Stimulated activated naive CD8-positive, alpha-beta T cell treated with anti-CD3 and anti-CD28 coated beads, Interleukin-15, amount 100 ng/mL, for 72 hours (primary cell): ENCODE measurements at regions not wholly inside any gene's neighbourhood (a gene's known extent, or its start where the extent isn't known, plus 50 kb on each side); places are given as distances from the start of the nearest gene placed in this dataset.
"Not testable (repeated sequence)": the region's sequence is repeated elsewhere in the genome, so short reads cannot be mapped to it uniquely, and the experiment has no call there.

Experiments used
- ATAC-seq: fragments of 150-1000 bp; cut with Tn5 transposase; 2 replicates; pipeline ENCODE4 v1.10.0; 2021; ENCODE audit warnings: mild to moderate bottlenecking, moderate library complexity
- DNase-seq, 2 donors: peaks; one replicate each; pipeline ENCODE4 v3.0.0; 2021 to 2022
- H3K27ac Mint-ChIP-seq, 2 donors: one replicate each; pipeline ENCODE4 v1.8.0; 2022; ENCODE audit warnings: mild to moderate bottlenecking in 2 of 2, mixed read lengths in 2 of 2, moderate library complexity in 2 of 2
- H3K27me3 Mint-ChIP-seq: one replicate; pipeline ENCODE4 v1.8.0; 2022; ENCODE audit warnings: mixed read lengths
- H3K4me1 Mint-ChIP-seq: one replicate; pipeline ENCODE4 v1.8.0; 2022; ENCODE audit warnings: mild to moderate bottlenecking, mixed read lengths
- H3K4me3 Mint-ChIP-seq, 2 donors: one replicate each; pipeline ENCODE4 v1.8.0; 2022; ENCODE audit warnings: mild to moderate bottlenecking in 2 of 2, mixed read lengths in 2 of 2, moderate library complexity in 1 of 2
- H3K9me3 Mint-ChIP-seq, 2 donors: one replicate each; pipeline ENCODE4 v1.8.0; 2022; ENCODE audit warnings: mixed read lengths in 2 of 2

DNA sequence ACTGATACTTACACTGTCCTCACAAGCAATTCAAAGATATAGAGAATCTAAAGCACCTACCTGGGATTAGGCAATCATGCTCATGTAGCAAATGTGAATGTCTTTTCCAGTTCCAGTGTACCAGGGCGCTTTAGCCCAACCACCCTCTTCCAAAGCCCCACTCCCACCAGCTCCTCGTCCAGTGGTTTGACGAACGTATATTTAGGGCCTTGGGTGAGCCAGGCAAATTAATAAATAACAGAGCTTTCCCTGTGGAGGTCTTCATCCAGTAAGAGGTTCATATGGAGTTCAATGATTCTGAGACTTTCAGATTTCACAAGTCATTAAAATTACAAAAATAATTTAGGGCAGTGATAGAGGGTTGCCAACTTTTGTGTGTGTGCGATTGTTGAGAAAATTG is 162.3 kb upstream of the C2CD4B start:
- ATAC-seq, result no peak
- no peaks in the 10 kb centered on the region for H3K9me3 Mint-ChIP-seq
- H3K4me3 Mint-ChIP-seq, result no peak overlapping the region
- H3K4me1 Mint-ChIP-seq, result no peaks in the 10 kb centered on the region
- DNase-seq, result no peak
- no peaks in the 10 kb centered on the region for H3K27me3 Mint-ChIP-seq
- H3K27ac Mint-ChIP-seq, result no peak overlapping the region

DNA sequence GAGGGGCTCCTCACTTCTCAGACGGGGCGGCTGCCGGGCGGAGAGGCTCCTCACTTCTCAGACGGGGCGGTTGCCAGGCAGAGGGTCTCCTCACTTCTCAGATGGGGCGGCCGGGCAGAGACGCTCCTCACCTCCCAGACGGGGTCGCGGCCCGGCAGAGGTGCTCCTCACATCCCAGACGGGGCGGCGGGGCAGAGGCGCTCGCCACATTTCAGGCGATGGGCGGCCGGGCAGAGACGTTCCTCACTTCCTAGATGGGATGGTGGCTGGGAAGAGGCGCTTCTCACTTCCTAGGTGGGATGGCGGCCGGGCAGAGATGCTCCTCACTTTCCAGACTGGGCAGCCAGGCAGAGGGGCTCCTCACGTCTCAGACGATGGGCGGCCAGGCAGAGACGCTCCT is 167.4 kb upstream of the C2CD4B start:
- not testable (repeated sequence) for H3K9me3 Mint-ChIP-seq, H3K4me1 Mint-ChIP-seq, H3K27me3 Mint-ChIP-seq, DNase-seq, H3K27ac Mint-ChIP-seq, H3K4me3 Mint-ChIP-seq, ATAC-seq

DNA sequence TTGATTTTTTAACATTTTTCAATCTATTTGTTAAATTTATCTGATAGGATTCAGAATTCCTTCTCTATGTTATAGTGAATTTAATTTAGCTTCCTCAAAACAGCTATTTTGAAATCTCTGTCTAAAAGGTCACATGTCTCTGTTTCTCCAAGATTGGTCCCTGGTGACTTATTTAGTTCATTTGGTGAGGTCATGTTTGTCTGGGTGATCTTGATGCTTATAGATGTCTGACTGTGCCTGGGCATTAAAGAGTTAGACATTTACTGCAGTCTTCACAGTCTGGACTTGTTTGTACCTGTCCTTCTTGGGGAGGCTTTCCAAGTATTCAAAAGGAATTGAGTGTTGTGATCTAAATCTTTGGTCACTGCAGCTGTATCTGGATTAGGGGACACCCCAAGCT is 169.5 kb upstream of the C2CD4B start:
- no peaks in the 10 kb centered on the region for H3K9me3 Mint-ChIP-seq
- no peaks in the 10 kb centered on the region for H3K27me3 Mint-ChIP-seq
- H3K27ac Mint-ChIP-seq, result no peak overlapping the region
- DNase-seq (no peak), ATAC-seq (no peak)
- H3K4me1 Mint-ChIP-seq, result no peaks in the 10 kb centered on the region
- no peak overlapping the region for H3K4me3 Mint-ChIP-seq

DNA sequence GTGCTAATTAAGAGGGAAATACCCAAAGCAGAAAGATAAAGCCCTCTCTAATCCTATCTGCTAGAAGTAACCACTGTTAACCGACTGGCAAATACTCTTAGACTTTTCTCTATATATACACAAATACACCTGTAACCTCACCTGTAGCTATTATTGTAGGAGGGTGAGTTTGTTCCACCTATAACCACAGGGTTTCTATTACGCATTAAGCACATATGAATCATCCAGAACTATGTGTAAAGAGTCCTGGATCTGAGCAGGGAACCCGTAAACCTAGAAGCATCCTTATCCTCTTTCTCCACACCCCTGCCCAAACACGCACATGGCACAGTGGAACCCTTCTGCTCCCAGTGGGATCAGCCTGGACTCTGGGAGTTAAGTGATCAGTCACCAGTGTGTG is 172.8 kb upstream of the C2CD4B start:
- DNase-seq (no peak), ATAC-seq (no peak)
- Mint-ChIP-seq H3K27me3 (no peaks in the 10 kb centered on the region), H3K9me3 (no peaks in the 10 kb centered on the region), H3K27ac (no peak overlapping the region), H3K4me1 (no peaks in the 10 kb centered on the region), H3K4me3 (no peak overlapping the region)

DNA sequence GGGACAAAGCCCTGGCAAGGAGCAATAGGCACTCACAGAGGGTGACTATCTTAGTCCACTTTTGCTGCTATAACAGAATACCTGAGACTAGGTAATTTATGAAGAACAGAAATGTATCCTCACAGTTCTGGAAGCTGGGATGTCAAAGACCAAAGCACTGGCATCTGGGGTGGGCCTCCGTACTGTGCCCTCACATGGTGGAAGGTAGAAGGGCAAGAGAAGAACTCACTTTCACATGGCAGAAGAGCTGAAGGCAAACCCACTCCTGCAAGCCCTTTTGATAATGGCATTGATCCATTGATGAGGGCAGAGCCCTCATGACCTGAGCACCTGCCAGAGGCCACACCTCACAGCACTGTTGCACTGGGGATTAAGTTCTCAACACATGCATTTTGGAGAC is 173.4 kb upstream of the C2CD4B start:
- H3K9me3 Mint-ChIP-seq, result no peaks in the 10 kb centered on the region
- H3K4me1 Mint-ChIP-seq, result no peaks in the 10 kb centered on the region
- no peaks in the 10 kb centered on the region for H3K27me3 Mint-ChIP-seq
- ATAC-seq, result no peak
- no peak overlapping the region for H3K4me3 Mint-ChIP-seq
- DNase-seq, result no peak
- peak overlapping the region in 1 of 2 donors; percentile 77 for H3K27ac Mint-ChIP-seq

DNA sequence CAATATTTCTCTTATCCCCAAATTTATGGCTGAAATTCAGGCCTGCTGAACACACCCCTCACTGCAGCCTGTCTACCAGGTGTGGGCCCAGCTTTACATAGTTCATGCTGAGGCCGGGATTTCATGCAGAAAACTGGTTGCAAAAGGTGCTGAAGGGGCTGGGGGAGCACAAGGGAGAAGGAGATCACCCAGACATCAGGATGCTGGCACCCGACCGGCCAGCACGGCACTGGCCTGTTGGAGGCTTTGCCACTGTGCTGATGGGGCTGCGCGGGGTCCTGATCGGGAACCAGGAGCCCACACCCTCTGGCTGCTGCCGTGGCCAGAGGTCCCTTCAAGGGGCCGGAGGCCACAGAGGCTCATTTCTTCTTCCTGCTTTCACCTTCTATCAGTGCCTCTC is 177.9 kb upstream of the C2CD4B start:
- Mint-ChIP-seq H3K4me3 (no peak overlapping the region), H3K27me3 (no peaks in the 10 kb centered on the region), H3K9me3 (no peaks in the 10 kb centered on the region), H3K27ac (no peak overlapping the region), H3K4me1 (peaks cover 7% of the 10 kb centered on the region)
- ATAC-seq (no peak), DNase-seq (no peak)

DNA sequence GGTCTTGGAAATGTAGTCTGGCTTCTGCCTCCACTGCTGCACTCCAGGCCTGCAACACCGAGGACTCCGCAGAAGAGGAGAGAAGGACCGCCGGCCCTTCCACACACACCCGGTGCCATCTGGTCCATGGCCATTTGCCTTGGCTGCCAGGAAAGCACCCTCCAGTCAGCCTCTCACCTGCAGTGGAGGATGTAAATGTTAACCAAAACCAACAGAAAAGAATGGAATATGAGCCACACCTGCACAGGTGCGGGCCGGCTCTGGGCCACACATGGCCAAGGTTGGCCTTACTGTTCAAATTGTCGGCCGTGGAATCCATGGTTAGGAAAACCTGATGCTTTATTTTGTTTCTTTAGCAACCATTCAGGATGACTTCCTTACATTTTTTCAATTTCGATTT is 178.3 kb upstream of the C2CD4B start:
- no peak overlapping the region for H3K27ac Mint-ChIP-seq
- peaks cover 7% of the 10 kb centered on the region for H3K4me1 Mint-ChIP-seq
- ATAC-seq, result no peak

GRCh38 chr15:62344806-62345539 is 179.9 kb upstream of the C2CD4B start:
- Mint-ChIP-seq H3K9me3 (no peaks in the 10 kb centered on the region), H3K27ac (peak overlapping the region; percentile 66 to 81), H3K27me3 (no peaks in the 10 kb centered on the region), H3K4me3 (peak overlapping the region; percentile 75 to 79), H3K4me1 (peaks cover 7% of the 10 kb centered on the region)
- peak; percentile 97 for ATAC-seq
- DNase-seq, result peak; percentile 24 to 66

More for the DNA sequence above, 178.3 kb upstream of the C2CD4B start:
- no peak overlapping the region for H3K4me3 Mint-ChIP-seq
- DNase-seq, result no peak
- H3K9me3 Mint-ChIP-seq, result no peaks in the 10 kb centered on the region
- no peaks in the 10 kb centered on the region for H3K27me3 Mint-ChIP-seq

DNA sequence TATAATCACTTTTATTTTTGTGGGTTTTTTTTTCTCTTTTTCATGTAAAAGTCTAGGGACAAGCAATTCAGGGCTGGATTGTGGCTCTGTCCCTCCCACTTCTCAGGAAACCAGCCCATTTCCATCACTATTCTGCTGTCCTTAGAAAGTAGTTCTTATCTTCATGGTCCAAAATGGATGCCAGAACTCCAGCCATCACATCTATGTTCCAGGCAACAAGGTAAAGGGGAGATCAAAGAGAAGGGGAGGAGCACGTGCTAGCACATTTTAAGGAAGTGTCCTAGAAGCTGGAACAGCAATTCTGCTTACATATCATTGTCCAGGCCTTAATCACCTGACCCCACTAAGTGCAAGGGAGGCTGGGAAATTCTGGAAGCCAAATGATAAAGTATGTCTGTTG is 181.1 kb upstream of the C2CD4B start:
- ATAC-seq (no peak), DNase-seq (no peak)
- peaks cover 7% of the 10 kb centered on the region for H3K4me1 Mint-ChIP-seq
- H3K9me3 Mint-ChIP-seq, result no peaks in the 10 kb centered on the region
- H3K27ac Mint-ChIP-seq, result no peak overlapping the region
- no peak overlapping the region for H3K4me3 Mint-ChIP-seq
- H3K27me3 Mint-ChIP-seq, result no peaks in the 10 kb centered on the region

DNA sequence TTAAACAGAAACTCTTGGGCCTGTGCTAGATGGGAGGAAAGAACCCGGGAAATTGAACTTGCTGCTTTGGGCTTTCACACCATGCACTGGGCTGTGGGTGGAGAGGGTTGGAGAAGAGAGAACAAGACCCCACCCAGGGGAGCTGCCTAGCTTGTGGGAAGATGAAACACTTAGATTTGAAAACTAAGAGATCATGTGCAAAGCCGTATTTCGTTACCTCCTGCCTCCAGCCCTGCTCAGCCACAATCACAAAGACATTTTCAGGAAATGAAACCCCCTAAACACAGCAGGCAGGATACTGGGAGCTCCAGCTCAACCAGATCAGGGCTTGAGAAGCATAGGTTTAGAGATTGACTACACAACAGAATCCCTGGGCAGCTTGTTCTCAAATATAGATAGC is 183.0 kb upstream of the C2CD4B start:
- Mint-ChIP-seq H3K9me3 (no peaks in the 10 kb centered on the region), H3K27me3 (no peaks in the 10 kb centered on the region), H3K4me1 (peaks cover 7% of the 10 kb centered on the region), H3K27ac (peak overlapping the region in 1 of 2 donors; percentile 70), H3K4me3 (no peak overlapping the region)
- ATAC-seq (no peak), DNase-seq (no peak)

DNA sequence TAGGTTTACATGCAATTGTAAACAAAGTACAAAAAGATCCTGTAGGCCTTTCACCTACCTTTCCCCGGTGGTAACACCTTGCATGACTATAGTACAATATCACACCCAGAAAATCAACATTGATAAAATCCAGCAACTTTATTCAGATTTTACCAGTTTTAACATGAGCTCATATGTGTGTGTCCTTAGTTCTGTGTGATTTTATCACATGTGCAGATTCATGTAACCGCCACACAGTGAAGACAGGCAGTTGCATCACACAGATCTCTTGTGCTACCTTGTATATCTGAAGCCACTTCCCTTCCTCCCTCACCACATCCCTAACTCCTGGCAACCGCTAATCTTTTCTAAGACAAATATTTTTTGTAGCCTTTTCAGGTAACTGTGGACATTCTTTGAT is 183.5 kb upstream of the C2CD4B start:
- Mint-ChIP-seq H3K4me3 (no peak overlapping the region), H3K27ac (no peak overlapping the region), H3K27me3 (no peaks in the 10 kb centered on the region), H3K4me1 (peaks cover 7% of the 10 kb centered on the region), H3K9me3 (no peaks in the 10 kb centered on the region)
- DNase-seq (no peak), ATAC-seq (no peak)

DNA sequence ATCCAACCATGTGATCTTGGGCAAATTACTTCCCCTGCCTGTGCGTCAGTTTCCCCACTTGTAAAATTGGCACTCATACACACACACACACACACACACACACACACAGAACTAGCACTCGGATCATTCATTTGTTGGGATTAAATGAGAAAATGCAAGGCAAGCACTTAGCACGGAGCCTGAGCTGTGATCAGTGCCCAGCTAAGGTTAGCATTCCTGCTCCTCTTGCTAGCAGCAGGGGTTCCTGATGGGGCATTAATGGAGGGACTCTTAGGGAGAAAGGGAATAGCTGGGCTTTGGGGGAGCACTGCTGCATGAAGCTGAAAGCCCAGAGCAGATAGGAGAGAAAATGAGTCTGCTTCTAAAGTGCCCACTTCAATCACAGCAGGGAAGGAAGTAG is 187.7 kb upstream of the C2CD4B start:
- Mint-ChIP-seq H3K4me1 (no peaks in the 10 kb centered on the region), H3K4me3 (no peak overlapping the region), H3K9me3 (no peaks in the 10 kb centered on the region), H3K27ac (peak overlapping the region in 1 of 2 donors; percentile 1), H3K27me3 (peaks cover 7% of the 10 kb centered on the region)
- DNase-seq, result no peak
- no peak for ATAC-seq

DNA sequence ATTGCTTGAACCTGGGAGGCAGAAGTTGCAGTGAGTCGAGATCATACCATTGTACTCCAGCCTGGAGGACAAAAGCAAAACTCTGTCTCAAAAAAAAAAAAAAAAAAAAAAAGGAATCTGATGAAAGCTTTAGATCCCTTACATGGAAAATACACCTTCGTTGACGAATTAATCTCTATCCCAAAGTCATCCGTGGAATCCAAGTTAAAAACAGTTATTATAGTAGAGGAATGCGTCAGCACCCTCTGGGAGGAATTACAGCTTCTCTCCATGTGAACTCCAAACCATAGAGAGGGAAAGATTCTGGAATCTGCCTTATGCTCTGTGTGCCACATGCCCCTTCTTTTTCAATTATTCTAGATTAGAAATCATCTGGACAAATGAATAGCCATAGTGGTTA is 192.3 kb upstream of the C2CD4B start:
- Mint-ChIP-seq H3K4me1 (no peaks in the 10 kb centered on the region), H3K27me3 (peaks cover 42% of the 10 kb centered on the region), H3K9me3 (no peaks in the 10 kb centered on the region), H3K4me3 (no peak overlapping the region), H3K27ac (no peak overlapping the region)
- no peak for ATAC-seq
- DNase-seq, result no peak

GRCh38 chr15:62359416-62359815 is 194.3 kb upstream of the C2CD4B start:
- no peak overlapping the region for H3K4me3 Mint-ChIP-seq
- no peaks in the 10 kb centered on the region for H3K4me1 Mint-ChIP-seq
- H3K27ac Mint-ChIP-seq, result no peak overlapping the region
- H3K9me3 Mint-ChIP-seq, result no peaks in the 10 kb centered on the region
- H3K27me3 Mint-ChIP-seq, result peaks cover 47% of the 10 kb centered on the region
- ATAC-seq (no peak), DNase-seq (no peak)

GRCh38 chr15:62360332-62361097 is 195.4 kb upstream of the C2CD4B start:
- no peak for ATAC-seq
- Mint-ChIP-seq H3K9me3 (no peaks in the 10 kb centered on the region), H3K4me3 (no peak overlapping the region), H3K27ac (no peak overlapping the region), H3K4me1 (no peaks in the 10 kb centered on the region), H3K27me3 (peaks cover 40% of the 10 kb centered on the region)
- no peak for DNase-seq

- DNase-seq, result no peak
- H3K27me3 Mint-ChIP-seq, result peaks cover 48% of the 10 kb centered on the region
- ATAC-seq, result no peak
- H3K9me3 Mint-ChIP-seq, result no peaks in the 10 kb centered on the region
- H3K4me3 Mint-ChIP-seq, result no peak overlapping the region
- no peaks in the 10 kb centered on the region for H3K4me1 Mint-ChIP-seq
- H3K27ac Mint-ChIP-seq, result no peak overlapping the region
Measured at GRCh38 chr15:62362144-62362543, 197.1 kb upstream of the C2CD4B start.
